Activated CD4-positive, alpha-beta T cell treated with anti-CD3 and anti-CD28 coated beads, Interleukin-2, Interleukin-6, amounts not matched to agents 100 ng/mL and 50 ng/mL, durations not matched to agents 16 hours and 8 hours (primary cell): ENCODE measurements at regions not wholly inside any gene's neighbourhood (a gene's known extent, or its start where the extent isn't known, plus 50 kb on each side); places are given as distances from the start of the nearest gene placed in this dataset.

ENCODE experiments used
- DNase-seq: peaks from one replicate; pipeline ENCODE4 v3.0.0-alpha.2; 2020

DNA sequence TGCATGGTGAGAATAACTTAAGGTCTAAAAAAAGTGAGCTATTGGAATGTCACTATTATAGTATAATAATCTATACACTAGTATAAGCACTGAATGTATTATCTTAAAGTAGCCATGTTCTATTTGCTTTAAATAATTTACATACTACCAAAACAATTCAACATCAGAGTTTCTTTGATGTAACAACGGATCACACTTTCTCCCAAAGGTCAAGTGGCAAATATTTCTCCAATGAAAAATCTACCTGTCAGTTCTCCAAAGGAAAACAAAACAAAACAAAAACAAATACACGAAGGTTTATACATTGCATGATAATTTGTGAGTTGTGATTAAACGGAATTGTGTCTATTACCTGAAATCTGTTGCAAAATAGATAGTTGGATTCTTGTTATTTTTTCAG, 581.4 kb downstream of the USP25 start:
- DNase-seq: no peak

GRCh38 chr21:16312321-16312720, 582.5 kb downstream of the USP25 start:
- no peak for DNase-seq

GRCh38 chr21:16315223-16315622, 585.4 kb downstream of the USP25 start:
- DNase-seq: no peak

- DNase-seq: no peak
Observed at GRCh38 chr21:16318651-16319300, 589.0 kb downstream of the USP25 start.

- no peak for DNase-seq
Observed at GRCh38 chr21:16320110-16320509, 590.3 kb downstream of the USP25 start.

DNA sequence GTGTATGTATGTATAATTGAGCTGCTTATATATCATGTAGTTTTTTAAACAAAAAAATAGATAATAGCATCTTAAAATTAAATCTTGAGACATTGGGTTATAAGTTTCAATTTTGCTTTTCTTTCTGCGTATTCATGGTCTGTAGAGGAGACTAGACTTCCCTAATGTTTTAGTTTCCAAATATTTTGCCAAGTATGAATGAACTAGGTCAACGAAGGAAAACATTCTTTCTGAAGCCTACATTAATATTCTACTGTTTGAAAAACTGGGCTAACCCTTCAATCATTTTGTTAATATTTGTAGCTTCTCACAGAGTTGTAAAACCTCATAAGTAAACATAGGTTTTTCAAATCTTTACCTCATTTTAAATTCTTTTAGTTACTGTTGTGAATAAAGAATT, 592.7 kb downstream of the USP25 start:
- no peak for DNase-seq

- no peak for DNase-seq
Observed at GRCh38 chr21:16323596-16323995, 593.8 kb downstream of the USP25 start.

GRCh38 chr21:16324630-16325029, 594.8 kb downstream of the USP25 start:
- no peak for DNase-seq

DNA sequence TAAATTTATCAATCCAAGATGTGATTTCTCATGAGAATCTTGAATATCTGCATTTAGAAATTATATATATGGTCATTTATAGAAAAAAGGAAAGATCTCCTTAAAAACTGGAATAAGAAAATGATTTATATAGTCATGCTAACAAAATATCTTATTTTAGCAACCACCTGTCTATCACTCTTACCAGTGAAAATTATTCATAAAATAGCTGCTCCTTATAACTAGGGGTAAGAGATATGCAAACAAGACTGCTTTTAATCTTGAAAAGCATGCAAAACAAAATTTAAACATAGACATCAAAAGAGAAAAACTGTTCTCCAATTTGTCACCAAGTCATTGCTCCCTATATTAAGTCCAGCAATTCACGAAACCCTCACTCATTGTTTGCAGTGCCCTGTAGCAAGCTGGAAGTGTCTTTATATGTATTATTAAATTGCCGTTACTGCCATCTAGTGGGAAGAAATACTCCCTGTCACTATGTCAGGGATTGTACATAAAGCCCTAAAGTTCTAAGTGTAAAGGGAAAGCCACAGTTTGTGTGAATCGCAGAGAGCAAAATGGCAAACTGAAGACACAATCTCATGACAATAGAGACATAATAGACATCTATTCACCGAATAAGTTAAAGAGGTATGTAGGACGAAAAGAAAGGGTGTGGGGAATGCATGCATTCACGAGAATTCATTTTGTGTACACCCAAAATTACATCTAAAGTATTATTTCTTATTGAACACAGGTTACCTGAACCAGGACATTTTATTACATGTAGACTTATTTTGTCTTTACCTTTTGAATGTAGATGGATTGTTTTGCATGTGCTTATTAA, 600.5 kb downstream of the USP25 start:
- DNase-seq: peak; percentile 53

DNA sequence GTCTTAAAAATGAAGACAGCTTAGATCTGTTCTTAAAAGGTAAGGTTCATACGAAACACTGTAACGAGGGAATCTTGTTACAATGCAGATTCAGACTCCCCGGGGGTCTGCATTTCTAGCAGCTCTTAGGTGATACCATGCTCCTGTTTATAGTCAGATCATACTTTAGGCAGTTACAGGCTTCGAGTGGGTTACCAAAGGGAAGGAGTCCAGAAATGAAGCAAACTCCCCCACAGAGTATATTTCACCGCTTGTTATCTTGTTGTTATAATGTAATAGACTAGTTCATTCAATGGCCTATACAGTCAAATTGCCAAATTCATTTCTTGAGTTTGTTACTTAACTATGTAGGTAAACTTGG, 601.1 kb downstream of the USP25 start:
- no peak for DNase-seq

- no peak for DNase-seq
Observed at GRCh38 chr21:16337266-16337665, 607.5 kb downstream of the USP25 start.

DNA sequence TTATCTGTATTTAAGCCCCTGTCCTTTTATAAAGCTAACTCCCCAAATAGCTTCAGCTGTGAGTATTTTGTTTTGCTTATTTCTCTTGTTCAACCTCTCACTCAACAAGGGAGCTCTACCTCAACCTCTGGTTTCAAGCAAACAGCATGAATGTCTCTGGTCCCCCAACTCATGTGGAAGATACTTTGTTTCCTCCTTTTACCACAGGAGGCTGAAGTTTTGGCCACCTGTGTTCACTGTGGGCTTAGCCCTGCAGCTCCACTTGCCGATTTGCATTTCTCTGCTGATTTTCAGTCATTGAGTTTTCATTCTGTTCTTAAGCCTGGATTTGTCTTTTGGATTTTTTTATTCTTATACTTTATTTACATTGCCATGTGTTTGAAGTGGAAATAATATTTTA, 613.1 kb downstream of the USP25 start:
- DNase-seq: no peak

DNA sequence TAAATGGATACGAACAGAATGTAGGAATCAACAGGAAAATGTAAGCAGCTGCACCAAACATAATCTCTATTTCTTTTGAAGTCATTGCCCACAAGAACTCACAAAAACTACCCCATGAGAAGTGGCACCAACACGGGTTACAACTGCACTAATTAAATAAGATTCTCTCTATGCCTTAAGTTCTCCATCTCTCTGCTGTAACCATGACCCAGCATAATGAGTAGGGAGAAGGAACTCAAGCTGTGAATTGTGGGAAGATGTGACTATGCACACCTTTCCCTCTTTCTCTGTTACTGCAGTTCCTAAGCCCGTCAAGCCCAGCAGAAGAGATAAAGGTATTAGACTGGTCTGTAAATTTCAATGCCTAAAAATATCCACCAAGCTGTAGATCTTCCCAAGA, 614.0 kb downstream of the USP25 start:
- no peak for DNase-seq

DNA sequence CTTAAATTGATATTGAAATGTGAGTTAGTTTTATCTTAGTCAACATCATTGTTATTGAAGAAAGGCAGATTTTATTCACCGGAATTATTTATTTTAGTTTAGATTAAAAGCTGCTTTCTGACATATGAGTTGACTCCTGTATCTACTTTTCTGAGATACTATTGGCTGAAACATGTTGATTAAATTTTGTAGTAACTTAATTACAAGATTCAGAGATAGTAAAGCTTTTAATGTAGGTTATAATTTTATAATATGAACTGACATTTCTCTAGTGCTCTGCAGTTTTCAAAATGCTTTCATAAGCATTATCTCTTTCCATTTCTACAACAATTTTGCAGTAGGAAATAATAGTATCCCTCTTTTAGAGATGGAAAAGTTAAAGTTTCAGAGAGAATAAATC, 616.0 kb downstream of the USP25 start:
- DNase-seq: no peak

DNA sequence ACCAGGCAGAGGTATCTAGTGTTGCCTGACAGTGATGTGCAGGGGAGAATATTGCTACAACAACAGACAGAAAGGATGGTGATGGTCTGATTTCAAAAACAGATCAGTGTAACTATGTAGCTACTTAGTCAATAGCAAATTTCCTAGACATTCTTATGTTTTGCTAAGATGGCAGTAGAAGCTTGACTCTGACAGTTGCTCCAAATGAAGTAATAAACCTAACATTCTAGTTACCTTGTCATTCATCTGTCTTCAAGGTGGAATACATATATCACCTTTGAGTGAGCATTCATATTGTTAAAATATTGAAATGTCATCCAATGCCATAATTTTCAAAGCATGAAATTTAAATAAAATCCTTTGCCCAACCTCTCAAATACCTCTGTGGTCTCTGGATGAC, 617.4 kb downstream of the USP25 start:
- DNase-seq: no peak

DNA sequence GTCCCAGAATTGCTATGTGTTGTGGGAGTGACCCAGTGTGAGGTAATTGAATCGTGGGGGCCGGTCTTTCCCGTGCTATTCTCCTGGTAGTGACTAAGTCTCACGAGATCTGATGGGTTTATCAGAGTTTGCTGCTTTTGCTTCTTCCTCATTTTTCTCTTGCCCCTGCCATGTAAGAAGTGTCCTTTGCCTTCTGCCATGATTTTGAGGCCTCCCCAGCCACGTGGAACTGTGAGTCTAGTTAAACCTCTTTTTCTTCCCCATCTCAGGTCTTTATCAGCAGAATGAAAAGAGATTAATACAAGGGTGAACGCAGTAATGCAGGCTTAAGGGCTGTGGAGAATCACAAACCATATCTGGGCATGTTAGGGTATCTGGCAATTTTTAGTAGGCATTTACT, 624.0 kb downstream of the USP25 start:
- no peak for DNase-seq

DNA sequence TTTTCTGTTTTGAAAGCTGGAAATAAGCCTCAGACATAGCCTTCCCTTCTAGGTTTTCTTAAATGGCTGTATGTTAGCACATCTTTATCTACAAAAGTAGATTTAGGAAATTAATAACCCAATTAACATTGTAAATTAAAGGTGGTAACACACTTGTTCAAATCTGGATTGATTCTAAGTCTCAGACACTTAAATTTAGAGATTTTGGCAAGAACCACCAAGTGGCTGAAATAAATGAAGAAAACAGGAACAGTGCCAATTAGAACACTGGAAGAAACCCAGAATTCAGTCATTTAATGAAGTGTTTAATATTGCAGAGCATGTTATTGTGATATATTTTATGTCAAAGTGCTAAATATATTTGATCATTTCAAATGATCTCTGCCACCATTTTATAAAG, 628.2 kb downstream of the USP25 start:
- DNase-seq: no peak

- DNase-seq: no peak
Observed at GRCh38 chr21:16358784-16359183, 629.0 kb downstream of the USP25 start.

DNA sequence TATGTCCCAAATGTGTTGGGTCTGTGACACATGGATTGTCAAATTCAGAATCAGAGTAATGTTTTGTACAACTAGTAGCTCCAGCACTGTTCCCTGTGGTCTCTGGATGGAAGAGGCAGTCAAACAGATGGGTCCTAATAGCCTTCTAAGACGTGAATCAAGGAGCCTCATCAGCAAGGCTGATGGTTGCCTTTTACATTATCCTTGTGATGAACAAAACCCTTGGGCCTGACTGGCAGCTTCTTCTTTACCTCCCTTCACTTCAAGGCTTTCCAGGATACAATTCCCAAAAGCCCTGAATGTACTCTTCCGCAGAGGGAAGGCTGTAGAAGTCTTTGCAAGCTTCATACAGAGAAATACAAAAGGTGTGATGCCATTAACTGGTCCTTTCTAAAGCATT, 633.3 kb downstream of the USP25 start:
- no peak for DNase-seq

DNA sequence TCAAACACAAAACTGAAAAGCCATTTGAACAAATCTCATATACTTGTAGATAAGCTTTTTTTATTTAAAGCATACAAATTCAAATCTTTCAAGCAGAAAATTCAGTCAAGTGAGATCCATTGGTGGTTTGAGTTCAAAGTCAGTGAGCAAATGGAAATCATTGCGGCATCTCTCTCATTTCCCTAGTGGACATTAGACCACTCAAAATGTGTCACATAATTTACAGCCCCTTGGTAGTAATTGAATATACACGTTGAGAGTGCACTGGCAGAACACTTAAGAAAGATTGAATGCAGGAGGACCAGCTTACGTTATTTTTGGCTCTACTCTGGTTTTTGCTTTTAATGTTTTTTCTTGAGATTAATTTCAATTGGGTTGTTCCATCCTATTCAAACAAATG, 633.7 kb downstream of the USP25 start:
- DNase-seq: no peak

DNA sequence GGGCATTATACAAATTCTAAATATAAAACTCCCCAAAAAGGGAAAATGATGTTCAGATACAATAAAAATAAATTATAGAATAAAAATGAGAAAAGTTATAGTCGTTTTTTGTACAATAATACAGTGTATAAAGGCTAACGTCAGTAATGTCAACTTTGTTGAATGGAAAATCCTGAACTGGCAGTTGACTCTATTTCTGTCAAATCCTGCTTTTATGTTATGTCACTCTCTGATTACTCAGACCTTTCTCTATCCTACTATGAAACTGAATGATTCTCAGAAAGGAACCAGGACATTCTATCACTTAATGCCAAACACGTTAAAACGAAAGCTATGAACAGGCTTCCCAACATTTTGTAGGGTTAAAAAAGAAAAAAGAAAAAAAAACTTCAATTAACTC, 636.4 kb downstream of the USP25 start:
- no peak for DNase-seq

GRCh38 chr21:16367079-16367478, 637.3 kb downstream of the USP25 start:
- DNase-seq: no peak

- DNase-seq: no peak
Observed at GRCh38 chr21:16370186-16370585, 640.4 kb downstream of the USP25 start.

GRCh38 chr21:16372586-16372985, 642.8 kb downstream of the USP25 start:
- no peak for DNase-seq

DNA sequence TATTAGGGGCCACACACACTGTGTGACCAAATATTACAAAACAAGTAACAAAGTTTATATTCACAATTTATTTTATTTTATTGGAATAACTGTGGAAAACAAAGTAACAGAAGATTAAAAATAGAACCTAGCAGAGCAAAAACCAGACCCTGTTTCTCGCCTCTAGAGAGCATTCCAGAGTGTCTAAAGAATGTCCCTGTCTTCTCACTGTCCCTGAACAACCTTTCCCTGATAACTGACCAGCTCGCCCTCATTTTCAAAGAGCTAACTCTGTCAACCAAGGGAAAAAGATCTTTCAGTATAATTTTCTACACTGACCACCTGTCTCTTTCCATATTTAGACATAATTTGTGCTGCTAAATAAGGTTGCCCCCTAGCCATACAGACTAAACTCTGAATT, 646.9 kb downstream of the USP25 start:
- DNase-seq: no peak
